NOMO-1 treated with DMSO at 0.1 percent for 48 hours (cell line): ENCODE measurements at regions not wholly inside any gene's neighbourhood (a gene's known extent, or its start where the extent isn't known, plus 50 kb on each side); places are given as distances from the start of the nearest gene placed in this dataset.
"Not testable (repeated sequence)": the region's sequence is repeated elsewhere in the genome, so short reads cannot be mapped to it uniquely, and the experiment has no call there.

Source experiments
- DNase-seq: peaks from one replicate; lab custom pipeline; 2025; ENCODE audit not compliant: unreplicated experiment; lab: John Stamatoyannopoulos, UW

DNA sequence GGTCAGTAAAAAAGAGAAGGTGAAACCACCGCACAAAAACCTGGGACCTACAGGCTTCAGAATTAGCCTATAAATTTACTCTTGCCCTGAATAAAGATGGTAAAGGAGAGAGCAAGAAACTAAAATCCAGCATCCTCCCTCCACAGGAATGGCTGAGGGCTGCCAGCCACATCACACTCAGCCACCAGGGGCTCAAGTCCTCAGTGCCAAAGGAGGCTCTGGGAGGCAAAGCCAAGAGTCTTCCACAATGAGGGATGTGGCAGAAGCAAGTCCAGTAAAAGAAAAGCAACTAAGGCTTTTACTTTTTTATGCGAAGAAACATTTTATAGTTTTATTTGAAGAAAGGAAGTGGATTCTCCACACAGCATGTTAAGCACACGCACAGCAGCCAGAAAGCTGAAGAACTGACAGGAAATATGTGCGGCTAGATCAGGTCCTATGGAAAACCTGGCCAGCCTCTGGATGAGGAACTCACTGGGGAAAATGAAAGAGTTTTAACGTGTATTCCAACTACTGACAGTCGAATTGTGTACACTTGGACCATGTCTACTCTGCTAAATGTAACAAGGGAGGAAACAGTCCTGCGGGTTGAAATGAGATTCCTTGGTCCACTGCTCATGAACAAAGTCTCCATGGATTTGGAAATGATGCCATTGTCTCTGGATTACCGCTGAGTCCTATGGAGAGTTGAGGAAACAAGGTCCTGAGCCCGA lies 219.4 kb upstream of the SSTR4 start:
- no peak for DNase-seq

DNA sequence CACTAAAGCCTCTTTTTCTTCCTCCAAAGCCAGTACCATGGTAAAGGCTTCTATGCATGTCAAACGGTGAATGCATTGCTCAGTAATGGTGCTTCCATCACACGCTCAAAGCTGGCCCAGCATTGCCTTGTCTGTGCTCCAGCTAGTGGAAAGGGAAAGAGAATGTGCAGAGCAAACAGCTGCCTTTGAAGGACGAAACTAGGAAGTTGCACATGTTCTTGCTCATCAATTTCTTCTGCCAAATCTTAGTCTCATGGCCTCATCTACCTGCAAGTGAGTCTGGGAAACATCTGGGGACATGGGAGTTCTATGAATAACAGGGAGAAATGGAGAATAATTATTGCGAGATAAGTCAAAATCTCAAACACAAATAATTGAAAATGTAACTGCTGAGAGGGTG lies 216.5 kb upstream of the SSTR4 start:
- DNase-seq = no peak

- no peak for DNase-seq
These were observed 216.0 kb upstream of the SSTR4 start for GRCh38 chr20:22819112-22819511.

GRCh38 chr20:22819784-22820183 lies 215.3 kb upstream of the SSTR4 start:
- no peak for DNase-seq

DNA sequence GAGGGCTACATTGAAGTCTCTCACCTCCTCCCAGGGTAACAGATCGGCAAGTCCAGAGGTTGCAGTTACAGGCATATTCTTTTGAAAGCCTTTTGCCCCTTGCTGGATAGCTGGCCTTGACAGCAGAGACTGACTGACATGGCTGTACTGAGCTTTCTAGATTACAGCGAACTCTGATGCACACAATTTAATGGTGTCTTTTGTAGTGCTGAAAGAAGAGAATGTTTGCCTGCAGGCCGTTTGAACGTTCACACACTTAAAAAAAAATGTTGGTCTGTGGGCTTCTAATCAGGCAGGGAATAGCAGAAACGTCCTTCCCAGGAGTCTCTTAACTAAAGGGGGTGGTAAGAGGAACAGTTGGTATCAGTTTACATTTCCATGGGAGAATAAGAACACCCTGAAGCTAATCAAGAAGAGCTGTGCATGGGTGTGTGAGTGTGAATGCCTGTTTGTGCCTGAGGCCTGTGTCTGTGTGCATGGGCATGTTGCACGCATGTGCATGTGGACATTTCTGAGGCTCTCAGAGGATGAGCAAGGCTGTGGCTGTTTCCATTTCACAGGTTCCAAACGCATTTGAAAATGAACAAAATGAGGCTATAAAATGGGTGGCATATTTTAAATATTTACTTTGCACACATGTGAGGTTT lies 213.9 kb upstream of the SSTR4 start:
- no peak for DNase-seq

DNA sequence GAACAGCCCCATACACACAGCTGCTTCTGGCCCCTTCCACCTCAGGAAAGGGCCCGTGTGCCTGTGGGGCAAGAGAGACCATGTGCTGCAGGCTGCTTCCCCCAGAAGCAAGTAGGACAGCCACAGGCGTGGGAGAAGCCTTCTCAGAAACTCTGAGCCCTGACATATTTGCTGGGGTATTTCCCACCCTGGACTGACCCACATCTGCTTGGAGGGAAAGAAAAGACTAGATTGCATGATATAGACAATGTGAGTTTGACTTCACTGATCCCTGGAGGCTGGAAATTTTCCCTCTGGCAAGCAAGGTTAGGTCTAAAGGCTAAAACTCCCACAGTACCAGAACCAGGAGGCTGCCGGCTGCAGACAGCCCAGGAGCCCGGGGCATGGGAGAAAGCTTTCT lies 213.3 kb upstream of the SSTR4 start:
- no peak for DNase-seq

GRCh38 chr20:22823119-22823518 lies 212.0 kb upstream of the SSTR4 start:
- DNase-seq = no peak

GRCh38 chr20:22824077-22824476 lies 211.0 kb upstream of the SSTR4 start:
- DNase-seq = no peak

GRCh38 chr20:22825076-22825475 lies 210.0 kb upstream of the SSTR4 start:
- DNase-seq = no peak

DNA sequence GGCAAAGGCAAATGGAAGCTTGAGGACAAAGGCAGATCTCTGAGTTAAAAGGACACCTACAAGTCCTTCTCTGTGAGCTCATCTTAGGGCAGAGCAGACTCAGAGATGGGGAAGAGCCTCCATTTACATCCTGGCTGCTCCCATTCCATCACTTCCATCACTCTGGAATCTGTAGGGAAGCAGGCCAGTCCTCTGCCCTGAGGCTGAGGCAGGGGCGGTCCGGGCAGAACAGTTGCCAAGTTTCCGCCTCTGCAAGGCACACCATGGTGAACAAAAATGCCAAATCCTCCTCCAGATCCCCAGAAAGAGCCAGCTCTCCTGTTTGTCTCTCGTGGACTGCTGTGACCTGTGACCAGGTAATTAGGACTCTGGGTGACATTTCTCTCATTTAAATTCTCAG lies 209.6 kb upstream of the SSTR4 start:
- DNase-seq = no peak

- no peak for DNase-seq
These were observed 208.5 kb upstream of the SSTR4 start for GRCh38 chr20:22826306-22827230.

DNA sequence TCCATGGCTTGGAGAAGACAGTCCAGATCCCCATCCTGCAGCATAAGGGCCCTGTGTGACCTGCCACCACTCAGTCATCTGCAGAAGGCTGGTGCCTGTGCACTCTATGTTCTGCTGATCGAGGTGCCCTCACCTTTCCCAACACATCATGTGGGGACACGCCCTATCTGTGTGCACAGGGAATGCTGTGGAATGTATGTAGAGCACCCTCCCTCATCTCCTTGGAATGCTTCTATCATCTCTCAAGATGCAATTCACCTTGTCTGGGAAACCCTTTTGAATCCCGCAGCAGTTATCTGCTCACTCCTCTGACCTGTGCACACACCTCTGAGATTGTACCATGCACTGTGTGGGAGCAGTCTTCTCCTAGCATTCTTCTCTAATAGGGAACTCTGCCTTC lies 207.2 kb upstream of the SSTR4 start:
- no peak for DNase-seq

GRCh38 chr20:22829356-22829755 lies 205.8 kb upstream of the SSTR4 start:
- DNase-seq = no peak

- no peak for DNase-seq
These were observed 205.0 kb upstream of the SSTR4 start for GRCh38 chr20:22830138-22830537.

DNA sequence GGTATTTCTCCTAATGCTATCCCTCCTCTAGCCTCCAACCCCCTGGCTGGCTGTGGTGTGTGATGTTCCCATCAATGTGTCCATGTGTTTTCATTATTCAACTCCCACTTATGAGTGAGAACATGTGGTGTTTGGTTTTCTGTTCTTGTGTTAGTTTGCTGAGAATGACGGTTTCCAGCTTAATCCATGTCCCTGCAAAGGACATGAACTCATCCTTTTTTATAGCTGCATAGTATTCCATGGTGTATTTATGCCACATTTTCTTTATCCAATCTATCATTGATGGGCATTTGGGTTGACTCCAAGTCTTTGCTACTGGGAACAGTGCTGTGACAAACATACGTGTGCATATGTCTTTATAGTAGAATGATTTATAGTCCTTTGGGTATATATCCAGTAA lies 204.4 kb upstream of the SSTR4 start:
- not testable (repeated sequence) for DNase-seq

DNA sequence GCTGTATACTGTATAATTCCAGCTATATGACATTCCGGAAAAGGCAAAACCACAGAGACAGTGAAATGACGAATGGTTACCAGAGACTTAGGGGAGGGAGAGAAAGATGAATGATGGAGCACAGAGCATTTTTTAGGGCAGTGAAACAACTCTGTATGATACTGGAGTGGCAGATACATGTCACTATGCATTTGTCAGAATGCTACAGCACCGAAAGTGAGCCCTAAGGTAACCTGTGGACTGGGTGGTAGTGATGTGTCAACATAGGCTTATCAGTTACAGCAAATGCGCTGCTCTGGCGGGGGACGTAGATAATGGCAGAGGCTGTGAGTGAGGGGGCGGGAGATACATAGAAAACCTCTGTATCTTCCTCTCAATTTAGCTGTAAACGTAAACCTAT lies 201.3 kb upstream of the SSTR4 start:
- DNase-seq = no peak

GRCh38 chr20:22834651-22835256 lies 200.4 kb upstream of the SSTR4 start:
- DNase-seq = no peak

GRCh38 chr20:22836211-22836610 lies 198.9 kb upstream of the SSTR4 start:
- DNase-seq = no peak

- no peak for DNase-seq
These were observed 198.2 kb upstream of the SSTR4 start for GRCh38 chr20:22836877-22837276.

- DNase-seq = no peak
These were observed 197.1 kb upstream of the SSTR4 start for GRCh38 chr20:22838001-22838400.

- DNase-seq = no peak
These were observed 193.3 kb upstream of the SSTR4 start for GRCh38 chr20:22841846-22842245.
